IMR-90 (cell line): ENCODE measurements at regions not wholly inside any gene's neighbourhood (a gene's known extent, or its start where the extent isn't known, plus 50 kb on each side); places are given as distances from the start of the nearest gene placed in this dataset.

Source experiments
- CTCF ChIP-seq: conservative IDR thresholded peaks from 2 replicates; pipeline ENCODE4 v1.5.1; 2012; ENCODE audit warnings: mild to moderate bottlenecking, low read depth, low read length, improper control_type of control experiment
- MAFK ChIP-seq: IDR thresholded peaks from 2 replicates; pipeline ENCODE4 v1.6.1; 2012; ENCODE audit warnings: low read depth, low read length, improper control_type of control experiment
- POLR2A ChIP-seq: IDR thresholded peaks from 2 replicates; pipeline ENCODE4 v1.6.1; 2012; ENCODE audit warnings: mild to moderate bottlenecking, low read depth, low read length

- TF ChIP-seq MAFK (no peak), CTCF (no peak), POLR2A (no peak)
Measured at GRCh38 chr4:17096692-17097091, 198.2 kb upstream of the LDB2 start.
